ENCODE measurements at regions not wholly inside any gene's neighbourhood (a gene's known extent, or its start where the extent isn't known, plus 50 kb on each side); places are given as distances from the start of the nearest gene placed in this dataset.
"Not testable (repeated sequence)": the region's sequence is repeated elsewhere in the genome, so short reads cannot be mapped to it uniquely, and the experiment has no call there.

GRCh38 chr2:5617796-5618195 lies 74.4 kb upstream of the SOX11 start:
- in situ Hi-C loops (cut with MboI; ENCODE audit: low sequenced_read_pairs): no loop called here

- in situ Hi-C loops (cut with MboI; ENCODE audit: low sequenced_read_pairs): no loop called here
Observed at GRCh38 chr2:5618271-5618670, 73.9 kb upstream of the SOX11 start.

GRCh38 chr2:5625556-5626065 lies 66.6 kb upstream of the SOX11 start:
- in situ Hi-C loops (cut with MboI; ENCODE audit: low sequenced_read_pairs): not testable (repeated sequence)

GRCh38 chr2:5628484-5628883 lies 63.7 kb upstream of the SOX11 start:
- in situ Hi-C loops (cut with MboI; ENCODE audit: low sequenced_read_pairs): not testable (repeated sequence)

- in situ Hi-C loops (cut with MboI; ENCODE audit: low sequenced_read_pairs): not testable (repeated sequence)
Observed at GRCh38 chr2:5629510-5629909, 62.7 kb upstream of the SOX11 start.

- in situ Hi-C loops (cut with MboI; ENCODE audit: low sequenced_read_pairs): not testable (repeated sequence)
Observed at GRCh38 chr2:5637051-5637450, 55.1 kb upstream of the SOX11 start.
